ENCODE measurements at regions not wholly inside any gene's neighbourhood (a gene's known extent, or its start where the extent isn't known, plus 50 kb on each side); places are given as distances from the start of the nearest gene placed in this dataset.

GRCh38 chr11:25529572-25529971 is 802.4 kb upstream of the ANO3 start:
- TF ChIP-seq, protein P1, sequence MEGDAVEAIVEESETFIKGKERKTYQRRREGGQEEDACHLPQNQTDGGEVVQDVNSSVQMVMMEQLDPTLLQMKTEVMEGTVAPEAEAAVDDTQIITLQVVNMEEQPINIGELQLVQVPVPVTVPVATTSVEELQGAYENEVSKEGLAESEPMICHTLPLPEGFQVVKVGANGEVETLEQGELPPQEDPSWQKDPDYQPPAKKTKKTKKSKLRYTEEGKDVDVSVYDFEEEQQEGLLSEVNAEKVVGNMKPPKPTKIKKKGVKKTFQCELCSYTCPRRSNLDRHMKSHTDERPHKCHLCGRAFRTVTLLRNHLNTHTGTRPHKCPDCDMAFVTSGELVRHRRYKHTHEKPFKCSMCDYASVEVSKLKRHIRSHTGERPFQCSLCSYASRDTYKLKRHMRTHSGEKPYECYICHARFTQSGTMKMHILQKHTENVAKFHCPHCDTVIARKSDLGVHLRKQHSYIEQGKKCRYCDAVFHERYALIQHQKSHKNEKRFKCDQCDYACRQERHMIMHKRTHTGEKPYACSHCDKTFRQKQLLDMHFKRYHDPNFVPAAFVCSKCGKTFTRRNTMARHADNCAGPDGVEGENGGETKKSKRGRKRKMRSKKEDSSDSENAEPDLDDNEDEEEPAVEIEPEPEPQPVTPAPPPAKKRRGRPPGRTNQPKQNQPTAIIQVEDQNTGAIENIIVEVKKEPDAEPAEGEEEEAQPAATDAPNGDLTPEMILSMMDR (conservative IDR thresholded peaks at IDR 0.05 in 1 of 2, IDR thresholded peaks at IDR 0.05 in 1 of 2; ENCODE audit: low read depth in 1 of 2, low read length in 2 of 2) = no peak
- no peak for TF ChIP-seq EZH2 (IDR thresholded peaks at IDR 0.05; ENCODE audit: low read length, missing control alignments)

Measured in fibroblast of lung (primary cell).